H9 (cell line): ENCODE measurements at regions not wholly inside any gene's neighbourhood (a gene's known extent, or its start where the extent isn't known, plus 50 kb on each side); places are given as distances from the start of the nearest gene placed in this dataset.

Experiments
- DNase-seq: peaks from one replicate; pipeline ENCODE4 v3.0.0-alpha.2; 2017
- H2AFZ ChIP-seq: one replicate; pipeline ENCODE4 v1.6.1; 2013; ENCODE audit warnings: mild to moderate bottlenecking, low read length, control low read depth, moderate library complexity
- H2AK5ac ChIP-seq: 2 replicates; pipeline ENCODE4 v1.6.1; 2013; ENCODE audit warnings: low read length, control low read depth, mixed read lengths; ENCODE audit not compliant: insufficient read length
- H2BK120ac ChIP-seq: one replicate; pipeline ENCODE4 v1.6.1; 2013; ENCODE audit warnings: low read depth, mild to moderate bottlenecking, low read length, control low read depth, inconsistent platforms; ENCODE audit not compliant: poor library complexity, severe bottlenecking
- H2BK12ac ChIP-seq: 2 replicates; pipeline ENCODE4 v1.6.1; 2013; ENCODE audit warnings: low read length, control low read depth, mixed read lengths, low read depth; ENCODE audit not compliant: insufficient read length
- H2BK15ac ChIP-seq: 2 replicates; pipeline ENCODE4 v1.6.1; 2013; ENCODE audit warnings: low read depth, low read length, control low read depth
- H2BK20ac ChIP-seq: one replicate; pipeline ENCODE4 v1.6.1; 2013; ENCODE audit warnings: low read depth, mild to moderate bottlenecking, low read length, control low read depth, inconsistent platforms; ENCODE audit not compliant: poor library complexity, severe bottlenecking
- H2BK5ac ChIP-seq: 2 replicates; pipeline ENCODE4 v1.6.1; 2013; ENCODE audit warnings: low read length, control low read depth, mixed read lengths; ENCODE audit not compliant: insufficient read length
- H3K14ac ChIP-seq: 2 replicates; pipeline ENCODE4 v1.6.1; 2013; ENCODE audit warnings: low read length, control low read depth; ENCODE audit not compliant: insufficient read depth
- H3K18ac ChIP-seq: 2 replicates; pipeline ENCODE4 v1.6.1; 2013; ENCODE audit warnings: low read depth, mild to moderate bottlenecking, mixed read lengths, low read length, control low read depth; ENCODE audit not compliant: insufficient read length
- H3K23ac ChIP-seq: 2 replicates; pipeline ENCODE4 v1.6.1; 2013; ENCODE audit warnings: low read length, control low read depth, mixed read lengths, low read depth; ENCODE audit not compliant: insufficient read length
- H3K23me2 ChIP-seq: 2 replicates; pipeline ENCODE4 v1.6.1; 2013; ENCODE audit warnings: low read depth, mild to moderate bottlenecking, mixed read lengths, low read length, control low read depth; ENCODE audit not compliant: insufficient read length, poor library complexity, severe bottlenecking
- H3K27ac ChIP-seq: 2 replicates; pipeline ENCODE4 v1.5.1; 2013; ENCODE audit warnings: low read length, control low read depth, mixed read lengths, low read depth; ENCODE audit not compliant: insufficient read length
- H3K27me3 ChIP-seq: 2 replicates; pipeline ENCODE4 v1.6.1; 2013; ENCODE audit warnings: low read length, control low read depth, inconsistent platforms; ENCODE audit not compliant: insufficient read depth
- H3K4ac ChIP-seq: 2 replicates; pipeline ENCODE4 v1.6.1; 2013; ENCODE audit warnings: low read depth, mild to moderate bottlenecking, control low read depth, inconsistent platforms, low read length, moderate library complexity
- H3K4me1 ChIP-seq: 2 replicates; pipeline ENCODE4 v1.6.1; 2013; ENCODE audit warnings: low read length, control low read depth, inconsistent platforms; ENCODE audit not compliant: insufficient read depth
- H3K4me2 ChIP-seq: 2 replicates; pipeline ENCODE4 v1.6.1; 2013; ENCODE audit warnings: low read length, control low read depth, mixed read lengths; ENCODE audit not compliant: insufficient read length, insufficient read depth
- H3K56ac ChIP-seq: 2 replicates; pipeline ENCODE4 v1.6.1; 2013; ENCODE audit warnings: low read depth, mild to moderate bottlenecking, mixed read lengths, low read length, control low read depth; ENCODE audit not compliant: insufficient read length
- H3K79me1 ChIP-seq: 2 replicates; pipeline ENCODE4 v1.6.1; 2013; ENCODE audit warnings: low read depth, mild to moderate bottlenecking, moderate library complexity, low read length, control low read depth, inconsistent platforms; ENCODE audit not compliant: insufficient read depth, poor library complexity, severe bottlenecking
- H3K79me2 ChIP-seq: 2 replicates; pipeline ENCODE4 v1.6.1; 2013; ENCODE audit warnings: low read length, control low read depth, inconsistent platforms; ENCODE audit not compliant: insufficient read depth
- H3K9ac ChIP-seq: 2 replicates; pipeline ENCODE4 v1.6.1; 2013; ENCODE audit warnings: low read length, control low read depth, mixed read lengths; ENCODE audit not compliant: insufficient read length; ENCODE audit errors: extremely low read depth
- H3K9me3 ChIP-seq: one replicate; pipeline ENCODE4 v1.6.1; 2013; ENCODE audit warnings: low read depth, low read length, inconsistent platforms; ENCODE audit not compliant: control insufficient read depth
- H3T11ph ChIP-seq: one replicate; pipeline ENCODE4 v1.6.1; 2013; ENCODE audit warnings: mild to moderate bottlenecking, low read length, control low read depth, inconsistent platforms
- H4K20me1 ChIP-seq: one replicate; pipeline ENCODE4 v1.6.1; 2013; ENCODE audit not compliant: control insufficient read depth, insufficient read length, insufficient read depth
- H4K5ac ChIP-seq: 2 replicates; pipeline ENCODE4 v1.6.1; 2013; ENCODE audit warnings: low read depth, mild to moderate bottlenecking, mixed read lengths, low read length, control low read depth; ENCODE audit not compliant: insufficient read length
- H4K8ac ChIP-seq: replicated peaks from 2 replicates; pipeline ENCODE4 v1.6.1; 2013; ENCODE audit warnings: low read length, control low read depth, mixed read lengths, low read depth; ENCODE audit not compliant: insufficient read length
- H4K91ac ChIP-seq: 2 replicates; pipeline ENCODE4 v1.6.1; 2013; ENCODE audit warnings: low read depth, mild to moderate bottlenecking, moderate library complexity, mixed read lengths, low read length, control low read depth; ENCODE audit not compliant: insufficient read length
- H3K27ac Mint-ChIP-seq, 3 experiments: 2 replicates in 2 of 3; 3 replicates in 1 of 3; pipeline ENCODE4 v1.8.0; 2020 to 2021; ENCODE audit warnings: mixed read lengths in 3 of 3, mild to moderate bottlenecking in 1 of 3, moderate library complexity in 1 of 3
- H3K27me3 Mint-ChIP-seq: 2 replicates; pipeline ENCODE4 v1.8.0; 2021; ENCODE audit warnings: low read depth, mild to moderate bottlenecking, moderate library complexity, mixed read lengths
- H3K36me3 Mint-ChIP-seq, 3 experiments: 2 replicates in 2 of 3; 3 replicates in 1 of 3; pipeline ENCODE4 v1.8.0; 2020 to 2021; ENCODE audit warnings: low read depth in 3 of 3, mixed read lengths in 3 of 3; ENCODE audit not compliant: insufficient read depth in 1 of 3
- H3K4me1 Mint-ChIP-seq, 2 experiments: 2 replicates each; pipeline ENCODE4 v1.8.0; 2020; ENCODE audit warnings: mixed read lengths in 2 of 2
- H3K4me3 Mint-ChIP-seq, 2 experiments: 2 replicates in 1 of 2; 3 replicates in 1 of 2; pipeline ENCODE4 v1.8.0; 2020 to 2021; ENCODE audit warnings: mild to moderate bottlenecking in 2 of 2, mixed read lengths in 2 of 2, moderate library complexity in 1 of 2
- H3K9me3 Mint-ChIP-seq, 2 experiments: 2 replicates in 1 of 2; 3 replicates in 1 of 2; pipeline ENCODE4 v1.8.0; 2020; ENCODE audit warnings: mild to moderate bottlenecking in 2 of 2, mixed read lengths in 2 of 2, moderate library complexity in 1 of 2
- WGBS: extraction: QIAGEN DNeasy Blood & Tissue Kit; methylation state at CpG from one replicate; pipeline ENCODE4 v1.1.7; 2013; ENCODE audit warnings: missing lambda C conversion rate, low lambda C conversion rate, mixed read lengths; ENCODE audit not compliant: insufficient read length; ENCODE audit errors: extremely low coverage; 5-methylcytosine and 5-hydroxymethylcytosine counted together
- TF ChIP-seq, protein P1 (sequence below): fragments of 200-600 bp; sonication (generic); conservative IDR thresholded peaks from 3 replicates; pipeline ENCODE4 v1.8.0; 2021; ENCODE audit warnings: antibody characterized with exemption, mild to moderate bottlenecking

DNA sequence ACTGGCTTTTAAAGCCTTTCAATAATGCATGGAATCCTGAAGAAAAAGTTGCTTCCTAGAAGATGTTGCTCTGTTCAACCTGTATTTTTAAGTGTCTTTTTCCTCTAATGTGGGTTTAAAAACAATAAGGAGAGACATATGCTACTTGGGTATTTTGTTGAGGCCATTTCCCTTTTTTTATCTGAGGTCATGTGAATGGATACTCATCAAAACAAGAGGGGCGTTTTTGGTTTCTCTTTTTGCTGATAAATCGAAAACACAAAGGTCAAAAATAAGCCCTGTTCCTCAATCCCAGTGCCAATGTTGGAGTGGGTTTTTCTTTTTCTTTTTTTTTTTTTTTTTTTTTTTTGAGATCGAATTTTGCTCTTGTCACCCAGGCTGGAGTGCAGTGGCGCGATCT, 468.0 kb upstream of the RBFOX1 start:
- no peak overlapping the region for H2AK5ac ChIP-seq
- Mint-ChIP-seq H3K4me1 (peaks cover 29 to 40% of the 10 kb centered on the region in 2 experiments), H3K27ac (no peak overlapping the region), H3K4me3 (no peak overlapping the region), H3K36me3 (no peaks in the 10 kb centered on the region), H3K9me3 (no peaks in the 10 kb centered on the region; a peak in 1 of 5 replicates), H3K27me3 (peaks cover 98% of the 10 kb centered on the region)
- H3T11ph ChIP-seq = no peak overlapping the region
- WGBS = no CpG with 5 or more reads among the region's 5 CpGs
- no peak overlapping the region for H2BK15ac ChIP-seq
- no peak overlapping the region for H3K9ac ChIP-seq
- H2AFZ ChIP-seq = no peak overlapping the region
- H2BK120ac ChIP-seq = no peak overlapping the region
- no peak overlapping the region for H4K8ac ChIP-seq
- H3K27me3 ChIP-seq = peaks cover 28% of the 10 kb centered on the region
- no peak overlapping the region for H4K5ac ChIP-seq
- H3K4ac ChIP-seq = no peak overlapping the region
- no peaks in the 10 kb centered on the region for H3K79me1 ChIP-seq
- no peak overlapping the region for H4K91ac ChIP-seq
- H2BK5ac ChIP-seq = no peak overlapping the region
- no peak overlapping the region for H3K14ac ChIP-seq
- 0 out of 2 replicates have a peak, but pooled peaks cover 3% of the 10 kb centered on the region for H3K4me1 ChIP-seq
- no peak overlapping the region for H3K23ac ChIP-seq
- no peak overlapping the region for H2BK20ac ChIP-seq
- no peaks in the 10 kb centered on the region for H3K79me2 ChIP-seq
- H3K27ac ChIP-seq = no peak overlapping the region
- H4K20me1 ChIP-seq = no peaks in the 10 kb centered on the region
- no peak for DNase-seq
- H3K18ac ChIP-seq = no peak overlapping the region
- H3K9me3 ChIP-seq = no peaks in the 10 kb centered on the region
- H3K56ac ChIP-seq = no peak overlapping the region
- TF ChIP-seq, protein P1, sequence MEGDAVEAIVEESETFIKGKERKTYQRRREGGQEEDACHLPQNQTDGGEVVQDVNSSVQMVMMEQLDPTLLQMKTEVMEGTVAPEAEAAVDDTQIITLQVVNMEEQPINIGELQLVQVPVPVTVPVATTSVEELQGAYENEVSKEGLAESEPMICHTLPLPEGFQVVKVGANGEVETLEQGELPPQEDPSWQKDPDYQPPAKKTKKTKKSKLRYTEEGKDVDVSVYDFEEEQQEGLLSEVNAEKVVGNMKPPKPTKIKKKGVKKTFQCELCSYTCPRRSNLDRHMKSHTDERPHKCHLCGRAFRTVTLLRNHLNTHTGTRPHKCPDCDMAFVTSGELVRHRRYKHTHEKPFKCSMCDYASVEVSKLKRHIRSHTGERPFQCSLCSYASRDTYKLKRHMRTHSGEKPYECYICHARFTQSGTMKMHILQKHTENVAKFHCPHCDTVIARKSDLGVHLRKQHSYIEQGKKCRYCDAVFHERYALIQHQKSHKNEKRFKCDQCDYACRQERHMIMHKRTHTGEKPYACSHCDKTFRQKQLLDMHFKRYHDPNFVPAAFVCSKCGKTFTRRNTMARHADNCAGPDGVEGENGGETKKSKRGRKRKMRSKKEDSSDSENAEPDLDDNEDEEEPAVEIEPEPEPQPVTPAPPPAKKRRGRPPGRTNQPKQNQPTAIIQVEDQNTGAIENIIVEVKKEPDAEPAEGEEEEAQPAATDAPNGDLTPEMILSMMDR = no peak
- no peak overlapping the region for H3K4me2 ChIP-seq
- no peak overlapping the region for H2BK12ac ChIP-seq
- no peaks in the 10 kb centered on the region for H3K23me2 ChIP-seq
